ENCODE measurements at regions not wholly inside any gene's neighbourhood (a gene's known extent, or its start where the extent isn't known, plus 50 kb on each side); places are given as distances from the start of the nearest gene placed in this dataset.

DNA sequence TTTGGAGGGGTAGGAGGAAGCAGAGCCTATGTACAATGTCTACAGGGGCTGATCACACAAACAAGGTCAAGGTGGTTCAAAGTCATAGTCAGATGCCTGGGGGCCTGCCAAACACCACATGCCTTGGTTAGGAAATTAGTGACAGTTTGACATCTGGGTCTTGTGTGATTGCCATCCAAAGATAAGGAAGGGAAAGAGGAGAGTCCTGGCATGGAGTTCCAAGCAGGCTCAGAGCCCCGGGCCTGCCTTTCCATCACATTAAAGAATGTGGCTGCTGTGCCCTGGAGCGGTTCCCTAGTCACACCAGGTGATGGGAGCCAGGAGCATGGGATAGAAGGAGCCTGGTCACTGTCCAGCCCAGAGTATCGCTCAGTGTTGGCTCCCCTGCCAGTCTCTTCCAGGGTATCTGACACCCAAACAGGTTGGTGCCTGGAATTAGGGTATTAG, 53.6 kb upstream of the BCL2L14 start:
- ATAC-seq = peak; percentile 19 to 27

DNA sequence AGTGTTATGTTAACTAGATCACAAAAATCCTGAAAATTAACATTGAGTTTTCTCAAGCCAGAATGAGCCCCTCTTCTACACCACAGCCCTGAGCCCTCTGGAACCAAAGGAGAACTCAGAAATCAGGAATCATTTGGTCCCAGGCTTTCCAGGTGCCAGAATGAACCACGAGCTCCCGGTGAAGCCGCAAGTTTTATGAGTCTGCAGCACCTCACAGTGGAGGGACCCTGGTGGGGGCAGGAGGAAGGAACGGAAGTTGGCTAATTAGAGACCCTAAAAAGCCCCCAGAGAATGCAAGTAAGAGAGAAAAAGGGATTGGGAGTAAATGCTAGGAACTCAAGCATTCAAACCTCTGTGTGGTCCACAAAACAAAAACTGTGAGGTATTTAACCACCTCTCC, 52.9 kb upstream of the BCL2L14 start:
- no peak for ATAC-seq

DNA sequence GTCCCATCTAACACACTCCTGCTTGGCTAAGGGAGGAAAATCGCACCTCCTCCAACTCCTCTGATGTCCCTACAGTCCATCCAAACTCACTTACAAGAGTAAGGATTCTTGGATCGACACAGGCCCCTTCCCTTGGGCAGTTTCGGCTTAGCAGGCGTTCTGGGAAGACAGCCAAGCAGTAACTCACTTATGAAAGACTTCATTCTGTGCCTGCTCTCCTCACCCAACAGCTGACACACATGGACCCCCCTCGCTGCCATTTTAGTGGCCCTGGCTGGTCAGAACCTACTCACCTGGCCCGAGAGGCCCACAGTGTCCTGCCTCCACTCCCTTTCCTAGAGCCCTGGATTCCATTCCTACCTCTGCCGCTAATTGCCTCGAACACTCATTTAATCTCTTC, 52.3 kb upstream of the BCL2L14 start:
- no peak for ATAC-seq

DNA sequence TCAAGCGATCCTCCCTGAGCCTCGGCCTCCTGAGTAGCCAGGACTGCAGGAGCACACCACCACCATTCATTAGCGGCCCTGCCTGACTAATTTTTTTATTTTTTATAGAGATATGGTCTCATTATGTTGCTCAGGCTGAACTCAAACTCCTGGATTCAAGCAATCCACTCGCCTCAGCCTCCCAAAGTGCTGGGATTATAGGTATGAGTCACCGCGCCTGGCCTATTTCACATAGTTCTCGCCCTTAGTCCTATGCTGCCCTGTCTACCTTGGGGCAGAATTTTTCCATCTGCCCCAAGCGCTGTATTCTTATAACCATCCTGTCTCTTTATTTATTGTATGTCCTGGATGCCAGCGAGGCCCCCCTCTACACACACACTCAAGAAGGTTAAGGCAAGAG, 50.9 kb upstream of the BCL2L14 start:
- no peak for ATAC-seq

DNA sequence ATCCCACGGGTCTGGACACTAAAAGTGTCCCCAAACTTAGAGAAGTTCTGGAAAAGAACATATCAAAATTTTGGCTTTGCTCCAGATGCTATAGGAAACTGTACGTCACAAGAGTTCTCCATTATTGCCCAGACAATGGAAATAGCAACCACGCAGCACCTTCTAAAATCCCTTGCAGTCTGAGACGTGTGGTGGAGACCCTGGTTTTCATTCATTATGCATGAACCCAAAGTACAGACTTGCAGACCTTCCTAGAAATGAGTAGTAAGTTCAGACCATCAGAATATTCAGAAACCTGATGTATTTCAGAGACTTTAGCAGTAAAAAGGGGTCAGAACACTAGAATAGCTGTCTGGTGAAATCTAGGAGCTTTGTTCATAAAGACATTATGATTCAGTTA, 50.0 kb upstream of the BCL2L14 start:
- ATAC-seq = no peak
